NCI-H446 treated with DMSO at 0.1 percent for 48 hours (cell line): ENCODE measurements at regions not wholly inside any gene's neighbourhood (a gene's known extent, or its start where the extent isn't known, plus 50 kb on each side); places are given as distances from the start of the nearest gene placed in this dataset.

Source experiments
- DNase-seq: peaks from one replicate; lab custom pipeline; 2025; lab: John Stamatoyannopoulos, UW

- no peak for DNase-seq
Observed at GRCh38 chr18:51399491-51400122, 202.1 kb upstream of the MEX3C start.

GRCh38 chr18:51400721-51401120 lies 203.2 kb upstream of the MEX3C start:
- no peak for DNase-seq

DNA sequence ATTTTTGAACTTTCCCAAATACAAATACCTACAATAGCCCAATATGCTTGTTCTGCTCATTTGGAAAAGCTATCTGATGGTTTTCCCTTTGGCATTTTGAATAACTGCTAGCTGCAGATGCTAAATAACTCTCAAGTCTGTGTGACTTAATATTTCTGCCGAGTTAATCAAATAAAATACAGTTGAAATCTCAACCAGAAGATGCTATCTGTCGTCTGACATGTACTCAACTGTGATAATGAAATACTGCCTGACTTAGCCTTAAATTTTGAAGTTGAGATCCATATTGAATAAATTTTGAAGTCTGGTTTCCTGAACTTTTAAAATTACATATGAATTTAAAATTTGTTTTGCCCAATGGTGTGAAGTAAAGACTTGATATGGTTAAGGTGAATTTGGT lies 204.4 kb upstream of the MEX3C start:
- no peak for DNase-seq

DNA sequence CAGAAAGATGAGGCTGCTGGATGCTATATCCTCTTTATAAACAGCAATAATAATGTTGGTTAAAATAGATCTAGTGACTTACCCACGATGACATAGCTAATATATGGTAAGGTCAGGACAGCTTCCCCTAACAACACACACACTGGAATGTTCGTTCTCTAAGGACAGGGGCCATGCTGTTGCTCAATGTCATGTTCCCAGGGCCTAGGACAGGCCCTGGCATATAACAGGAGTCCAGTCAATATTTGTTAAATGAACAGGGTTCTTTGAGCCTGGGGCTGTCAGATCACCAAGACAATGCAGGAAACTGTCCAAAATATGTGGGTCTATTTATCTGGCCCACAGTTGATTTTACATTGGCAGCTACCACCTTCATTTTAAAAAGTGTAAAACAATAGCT lies 207.1 kb upstream of the MEX3C start:
- DNase-seq = no peak

- no peak for DNase-seq
Observed at GRCh38 chr18:51405683-51406477, 208.4 kb upstream of the MEX3C start.

- DNase-seq = no peak
Observed at GRCh38 chr18:51417643-51418483, 220.4 kb upstream of the MEX3C start.

GRCh38 chr18:51425475-51425874 lies 228.0 kb upstream of the MEX3C start:
- no peak for DNase-seq

GRCh38 chr18:51425889-51426288 lies 228.4 kb upstream of the MEX3C start:
- DNase-seq = no peak

- DNase-seq = no peak
Observed at GRCh38 chr18:51426996-51427395, 229.5 kb upstream of the MEX3C start.

DNA sequence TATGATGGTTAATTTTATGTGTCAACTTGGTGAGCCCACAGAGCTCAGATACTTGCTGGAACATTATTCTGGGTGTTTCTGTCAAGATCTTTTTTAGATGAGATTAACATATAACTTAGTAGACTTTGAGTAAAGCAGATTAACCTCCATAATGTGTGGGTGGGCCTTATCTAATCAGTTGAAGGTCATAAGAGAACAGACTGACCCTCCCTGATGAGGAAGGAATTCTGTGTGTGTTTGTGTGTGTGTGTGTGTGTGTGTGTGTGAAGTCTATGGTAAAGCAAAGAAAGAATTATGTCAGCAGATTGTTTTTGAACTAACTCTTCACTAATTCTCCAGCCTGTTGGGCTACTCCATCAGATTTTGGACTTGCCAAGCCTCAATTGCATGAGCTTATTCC lies 232.2 kb upstream of the MEX3C start:
- DNase-seq = no peak

DNA sequence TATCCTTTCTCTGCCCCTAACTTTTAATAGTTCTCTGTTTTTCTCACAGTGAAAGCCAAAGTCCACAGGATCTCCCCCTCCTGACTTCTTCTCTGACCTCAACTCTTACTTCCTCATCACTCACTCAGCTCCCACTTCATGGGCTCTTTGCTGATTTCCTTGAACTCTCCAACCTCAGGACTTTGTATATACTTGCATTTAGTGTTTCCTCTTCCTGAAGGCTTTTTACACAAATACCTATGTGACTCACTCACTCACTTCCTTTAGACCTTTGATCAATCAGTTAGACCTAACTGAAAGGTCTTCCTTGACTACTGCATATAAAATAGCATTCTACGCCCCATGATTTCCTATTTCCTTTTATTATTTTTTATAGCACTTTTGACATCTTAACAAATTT lies 233.1 kb upstream of the MEX3C start:
- DNase-seq = no peak

DNA sequence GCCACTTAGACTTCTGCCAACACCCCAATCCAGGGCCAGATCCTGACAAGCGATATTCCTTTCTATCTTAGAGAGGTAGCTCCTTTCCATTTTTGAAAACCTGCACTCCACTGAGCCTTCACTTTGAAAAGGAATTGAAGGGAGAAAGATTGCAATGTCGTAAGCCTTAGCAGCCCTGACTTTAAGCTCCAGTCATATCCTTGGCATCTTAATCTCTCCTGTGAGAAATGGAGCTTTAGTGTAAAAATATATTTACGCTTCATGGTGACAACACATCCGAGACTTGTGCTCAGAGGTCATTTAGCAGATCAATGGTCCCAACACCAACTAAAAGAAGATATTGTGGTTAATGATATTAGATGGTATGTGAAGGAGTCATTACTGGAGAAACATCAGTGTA lies 235.8 kb upstream of the MEX3C start:
- no peak for DNase-seq

GRCh38 chr18:51433881-51434280 lies 236.4 kb upstream of the MEX3C start:
- DNase-seq = no peak

- DNase-seq = no peak
Observed at GRCh38 chr18:51437280-51438271, 240.1 kb upstream of the MEX3C start.

DNA sequence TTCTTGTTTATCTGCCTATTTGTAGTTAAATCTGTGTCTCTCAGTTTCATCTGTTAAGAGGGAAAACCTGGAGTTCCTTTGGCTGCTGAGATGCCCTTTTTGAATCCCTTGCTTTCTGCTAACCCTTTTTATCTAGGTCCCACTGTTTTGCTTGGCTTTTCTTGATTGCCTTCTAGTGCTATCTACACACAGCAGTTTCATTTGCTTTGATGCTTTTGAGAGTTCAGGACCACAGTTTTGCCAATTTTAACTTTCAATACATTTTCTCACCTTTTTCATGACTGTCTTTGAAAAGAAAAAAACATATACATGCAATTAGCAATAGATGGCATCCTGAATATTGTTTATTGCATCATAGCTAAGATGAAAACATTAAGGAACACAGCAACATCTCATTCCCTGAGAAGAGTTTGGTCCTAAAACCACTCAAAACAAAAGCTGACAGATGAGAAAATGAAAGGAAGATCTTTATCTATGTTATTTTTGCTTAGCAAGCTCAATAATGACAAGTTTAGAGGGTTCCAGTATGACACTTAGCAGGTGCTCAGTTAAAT lies 241.4 kb upstream of the MEX3C start:
- DNase-seq = no peak

DNA sequence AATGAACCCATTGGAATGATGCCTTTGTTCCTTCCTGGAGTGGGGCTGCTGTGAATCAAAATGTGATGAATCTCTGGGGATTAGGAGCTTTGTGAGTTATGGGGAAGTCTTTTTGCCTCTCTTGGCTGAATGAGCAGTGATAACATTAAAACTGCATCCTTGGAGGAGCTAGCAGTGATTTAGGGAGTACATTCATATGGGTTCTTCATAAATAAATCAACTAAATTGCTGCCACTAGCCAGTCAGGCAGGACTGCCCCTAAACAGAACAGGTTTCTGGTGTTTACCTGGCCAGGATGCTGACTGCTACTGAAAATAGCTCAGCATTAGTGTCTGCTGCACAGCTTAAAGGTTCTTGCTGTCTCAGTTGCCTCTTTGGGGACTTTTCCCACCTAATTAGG lies 244.5 kb upstream of the MEX3C start:
- no peak for DNase-seq

DNA sequence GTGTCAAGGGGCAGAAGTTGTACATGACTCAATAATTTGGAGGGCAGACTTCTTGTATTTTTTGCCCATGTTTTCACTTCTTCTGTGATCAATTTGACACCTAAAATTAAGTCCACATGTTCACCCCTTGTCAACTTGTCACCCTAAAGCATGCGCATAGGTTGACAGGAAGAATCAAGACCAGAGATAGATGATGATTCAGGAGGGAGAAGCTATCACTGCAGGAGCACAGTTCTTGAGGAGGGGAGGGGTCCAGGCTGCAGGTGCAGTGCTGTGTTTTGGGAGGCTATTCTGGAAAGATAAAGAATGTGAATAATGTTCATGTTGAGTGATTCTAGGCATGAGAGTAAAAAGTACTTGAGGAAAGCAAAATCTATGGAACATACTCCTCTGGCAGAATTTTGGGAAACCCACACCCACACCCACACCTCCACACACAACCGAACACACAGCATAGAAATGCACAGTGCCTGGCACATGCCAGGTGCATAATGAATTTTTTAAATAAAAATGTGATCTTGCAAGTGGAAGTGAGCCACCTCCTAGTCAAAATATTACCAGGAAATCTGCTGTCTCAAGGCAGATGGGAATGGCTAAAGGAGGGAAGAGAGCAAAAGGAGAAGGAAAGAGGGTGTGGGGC lies 249.2 kb upstream of the MEX3C start:
- DNase-seq = no peak

GRCh38 chr18:51447351-51448342 lies 250.2 kb upstream of the MEX3C start:
- DNase-seq = no peak

DNA sequence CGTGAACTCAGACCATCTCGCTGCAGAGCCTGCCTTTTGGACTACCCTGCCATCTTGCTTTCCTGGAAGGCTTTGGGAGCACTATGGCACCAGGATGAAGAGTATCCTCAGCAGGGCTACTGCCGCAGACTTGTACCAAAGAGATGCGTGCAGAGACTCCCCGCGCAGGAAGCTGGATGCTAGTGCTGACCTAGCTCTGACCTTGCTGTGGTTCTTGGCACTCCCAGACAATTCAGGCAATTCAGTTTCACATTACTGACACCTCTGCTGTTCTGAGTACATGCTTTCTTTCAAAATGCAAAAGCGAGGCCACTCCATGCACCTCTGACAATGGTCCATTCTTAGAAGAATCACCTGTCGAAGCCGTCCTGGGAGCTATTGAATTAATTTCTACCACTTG lies 251.5 kb upstream of the MEX3C start:
- no peak for DNase-seq

GRCh38 chr18:51453594-51453993 lies 256.1 kb upstream of the MEX3C start:
- DNase-seq = no peak
